Peyer's patch (tissue), 4 donors: ENCODE measurements at regions not wholly inside any gene's neighbourhood (a gene's known extent, or its start where the extent isn't known, plus 50 kb on each side); places are given as distances from the start of the nearest gene placed in this dataset.

ENCODE experiments used
- DNase-seq, 3 donors: peaks; one replicate each; pipeline ENCODE4 v3.0.0-alpha.2; 2017 to 2019
- H3K27ac ChIP-seq, 4 donors: fragments of 200-600 bp; sonication (generic); one replicate each; pipeline ENCODE4 v1.5.1; 2016 to 2019
- H3K27me3 ChIP-seq, 2 donors: fragments of 200-600 bp; sonication (generic); one replicate each; pipeline ENCODE4 v1.5.1; 2019
- H3K36me3 ChIP-seq, 3 donors: fragments of 200-600 bp; sonication (generic); one replicate each; pipeline ENCODE4 v1.5.1; 2016 to 2019
- H3K4me1 ChIP-seq, 4 donors: fragments of 200-600 bp; sonication (generic); one replicate each; pipeline ENCODE4 v1.5.1; 2016 to 2019
- H3K4me3 ChIP-seq, 4 donors: fragments of 200-600 bp; sonication (generic); 1 replicate in 3 of 4; 2 replicates in 1 of 4; pipeline ENCODE4 v1.5.1; 2016 to 2019; ENCODE audit warnings: mild to moderate bottlenecking in 1 of 4
- H3K9me3 ChIP-seq, 4 donors: fragments of 200-600 bp; sonication (generic); one replicate each; pipeline ENCODE4 v1.5.1; 2016 to 2019; ENCODE audit warnings: mild to moderate bottlenecking in 1 of 4
- CTCF ChIP-seq, 6 experiments: fragments of 450-650 bp in 4 of 6; fragments of 200-600 bp in 2 of 6; sonication (generic) in 1 of 6; IDR thresholded peaks; one replicate each; pipeline ENCODE4 v1.5.1; 2017 to 2019; ENCODE audit warnings: antibody characterized with exemption in 6 of 6, mild to moderate bottlenecking in 3 of 6, moderate library complexity in 1 of 6
- POLR2A ChIP-seq, 2 donors: fragments of 450-650 bp; IDR thresholded peaks; one replicate each; pipeline ENCODE4 v1.5.1; 2017; ENCODE audit warnings: antibody characterized with exemption in 2 of 2, mild to moderate bottlenecking in 2 of 2, moderate library complexity in 2 of 2

DNA sequence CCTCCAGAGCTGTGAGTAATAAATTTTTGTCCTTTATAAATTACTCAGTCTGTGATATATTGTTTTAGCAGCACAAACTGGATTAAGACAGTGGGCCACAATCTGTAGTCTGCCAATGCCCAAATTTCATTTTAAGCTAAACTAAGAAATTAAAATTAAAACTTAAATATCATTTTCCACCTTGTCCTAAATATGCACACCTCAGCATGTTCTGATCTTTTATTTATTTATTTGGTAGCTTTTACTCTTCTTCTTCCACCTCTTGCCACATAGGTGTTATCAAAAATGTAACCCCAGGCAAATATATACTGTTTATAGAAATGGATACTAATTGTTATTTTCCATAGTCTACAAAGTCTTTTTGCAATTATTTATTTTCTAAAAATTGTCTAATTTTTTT is 1102.2 kb upstream of the COX7C start:
- no peak for DNase-seq
- H3K4me3 ChIP-seq, result no peak overlapping the region
- H3K27me3 ChIP-seq, result no peaks in the 10 kb centered on the region
- no peaks in the 10 kb centered on the region for H3K36me3 ChIP-seq
- H3K4me1 ChIP-seq, result no peaks in the 10 kb centered on the region
- no peak overlapping the region for H3K27ac ChIP-seq
- TF ChIP-seq POLR2A (IDR thresholded peaks at IDR 0.05) (no peak), CTCF (IDR thresholded peaks at IDR 0.05) (no peak)
- H3K9me3 ChIP-seq, result no peaks in the 10 kb centered on the region

DNA sequence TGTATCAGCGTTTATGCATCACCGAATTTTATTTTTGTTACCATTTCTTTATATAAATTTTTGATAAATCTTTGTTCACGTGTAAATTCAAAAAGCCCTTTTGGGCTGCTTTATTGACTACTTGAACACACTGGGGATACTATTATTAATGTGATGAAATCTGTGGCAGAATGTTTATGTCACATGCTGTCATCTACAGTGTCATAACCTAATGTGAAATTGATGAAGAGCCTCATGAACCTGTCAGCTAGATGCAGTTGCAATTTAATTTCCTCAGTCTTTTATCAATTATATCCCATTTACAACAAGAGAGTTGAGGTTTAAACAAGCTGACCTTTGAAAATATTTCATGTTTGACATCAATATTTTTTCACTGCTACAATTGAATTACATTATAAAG is 1100.4 kb upstream of the COX7C start:
- no peak for DNase-seq
- no peak overlapping the region for H3K4me3 ChIP-seq
- no peaks in the 10 kb centered on the region for H3K4me1 ChIP-seq
- H3K27me3 ChIP-seq, result no peaks in the 10 kb centered on the region
- no peaks in the 10 kb centered on the region for H3K9me3 ChIP-seq
- TF ChIP-seq CTCF (IDR thresholded peaks at IDR 0.05) (no peak), POLR2A (IDR thresholded peaks at IDR 0.05) (no peak)
- no peak overlapping the region for H3K27ac ChIP-seq
- H3K36me3 ChIP-seq, result no peaks in the 10 kb centered on the region

GRCh38 chr5:85533341-85534047 is 1084.2 kb upstream of the COX7C start:
- H3K36me3 ChIP-seq, result no peaks in the 10 kb centered on the region
- TF ChIP-seq POLR2A (IDR thresholded peaks at IDR 0.05), result no peak
- TF ChIP-seq CTCF (IDR thresholded peaks at IDR 0.05), result no peak
- H3K4me1 ChIP-seq, result no peaks in the 10 kb centered on the region
- H3K27me3 ChIP-seq, result no peaks in the 10 kb centered on the region
- no peak overlapping the region for H3K27ac ChIP-seq
- no peaks in the 10 kb centered on the region for H3K9me3 ChIP-seq
- no peak for DNase-seq
- no peak overlapping the region for H3K4me3 ChIP-seq

- Histone ChIP-seq H3K9me3 (no peaks in the 10 kb centered on the region), H3K36me3 (no peaks in the 10 kb centered on the region), H3K27me3 (no peaks in the 10 kb centered on the region), H3K4me3 (no peak overlapping the region), H3K27ac (no peak overlapping the region), H3K4me1 (no peaks in the 10 kb centered on the region)
- no peak for DNase-seq
- TF ChIP-seq POLR2A (IDR thresholded peaks at IDR 0.05), result no peak
- no peak for TF ChIP-seq CTCF (IDR thresholded peaks at IDR 0.05)
These were observed 1079.4 kb upstream of the COX7C start for GRCh38 chr5:85538362-85538761.

- no peak overlapping the region for H3K27ac ChIP-seq
- TF ChIP-seq CTCF (IDR thresholded peaks at IDR 0.05), result no peak
- no peaks in the 10 kb centered on the region for H3K9me3 ChIP-seq
- no peaks in the 10 kb centered on the region for H3K4me1 ChIP-seq
- no peaks in the 10 kb centered on the region for H3K36me3 ChIP-seq
- H3K4me3 ChIP-seq, result no peak overlapping the region
- no peak for DNase-seq
- no peaks in the 10 kb centered on the region for H3K27me3 ChIP-seq
These were observed 1072.6 kb upstream of the COX7C start for GRCh38 chr5:85545129-85545528.

DNA sequence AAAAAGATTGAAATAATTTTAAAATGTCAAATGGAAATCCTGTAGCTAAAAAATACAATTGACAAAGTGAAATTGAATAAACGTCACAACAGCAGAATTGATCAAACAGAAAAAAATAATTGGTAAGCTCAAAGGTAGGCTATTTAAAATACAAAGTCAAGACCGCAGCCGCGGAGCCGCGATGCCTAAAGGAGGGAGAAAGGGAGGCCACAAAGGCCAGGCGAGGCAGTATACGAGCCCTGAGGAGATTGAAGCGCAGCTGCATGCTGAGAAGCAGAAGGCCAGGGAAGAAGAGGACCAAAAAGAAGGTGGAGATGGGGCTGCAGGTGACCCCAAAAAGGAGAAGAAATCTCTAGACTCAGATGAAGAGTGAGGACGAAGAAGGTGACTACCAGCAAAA is 1068.5 kb upstream of the COX7C start:
- DNase-seq, result no peak
- Histone ChIP-seq H3K4me1 (no peaks in the 10 kb centered on the region), H3K9me3 (peaks cover 0 to 4% (median 0%) of the 10 kb centered on the region in 4 donors), H3K27ac (no peak overlapping the region), H3K4me3 (no peak overlapping the region), H3K27me3 (no peaks in the 10 kb centered on the region), H3K36me3 (no peaks in the 10 kb centered on the region)
- TF ChIP-seq POLR2A (IDR thresholded peaks at IDR 0.05), result no peak
- no peak for TF ChIP-seq CTCF (IDR thresholded peaks at IDR 0.05)
